ENCODE measurements at regions not wholly inside any gene's neighbourhood (a gene's known extent, or its start where the extent isn't known, plus 50 kb on each side); places are given as distances from the start of the nearest gene placed in this dataset.
"Not testable (repeated sequence)": the region's sequence is repeated elsewhere in the genome, so short reads cannot be mapped to it uniquely, and the experiment has no call there.

DNA sequence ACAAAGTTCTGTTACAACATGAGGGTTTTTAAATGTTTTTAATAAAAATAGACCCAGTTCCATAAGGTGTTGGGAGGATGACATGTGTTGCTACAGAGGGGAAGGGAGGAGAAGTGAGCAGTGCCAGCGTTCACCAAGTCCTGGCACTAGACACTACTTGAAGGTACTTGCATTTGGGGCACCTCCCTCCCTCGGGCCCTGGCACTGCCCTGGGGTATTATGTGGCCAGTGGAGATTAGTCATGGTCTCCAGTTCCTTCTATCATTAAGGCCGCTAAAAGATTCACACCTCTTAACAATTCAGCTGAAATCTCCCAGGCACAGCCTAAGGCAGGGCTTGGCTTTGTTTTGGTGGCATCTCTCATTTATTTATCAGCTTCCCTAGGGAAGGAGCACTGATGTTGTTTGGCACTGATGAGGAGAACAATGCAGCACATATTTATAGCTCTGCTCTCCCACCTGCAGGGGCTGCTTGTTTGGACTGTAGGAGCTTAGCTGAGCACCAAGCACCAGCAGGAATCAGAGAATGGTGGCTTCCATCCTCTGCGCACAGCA is 155.5 kb upstream of the NTF3 start:
- TF ChIP-seq, protein P1, sequence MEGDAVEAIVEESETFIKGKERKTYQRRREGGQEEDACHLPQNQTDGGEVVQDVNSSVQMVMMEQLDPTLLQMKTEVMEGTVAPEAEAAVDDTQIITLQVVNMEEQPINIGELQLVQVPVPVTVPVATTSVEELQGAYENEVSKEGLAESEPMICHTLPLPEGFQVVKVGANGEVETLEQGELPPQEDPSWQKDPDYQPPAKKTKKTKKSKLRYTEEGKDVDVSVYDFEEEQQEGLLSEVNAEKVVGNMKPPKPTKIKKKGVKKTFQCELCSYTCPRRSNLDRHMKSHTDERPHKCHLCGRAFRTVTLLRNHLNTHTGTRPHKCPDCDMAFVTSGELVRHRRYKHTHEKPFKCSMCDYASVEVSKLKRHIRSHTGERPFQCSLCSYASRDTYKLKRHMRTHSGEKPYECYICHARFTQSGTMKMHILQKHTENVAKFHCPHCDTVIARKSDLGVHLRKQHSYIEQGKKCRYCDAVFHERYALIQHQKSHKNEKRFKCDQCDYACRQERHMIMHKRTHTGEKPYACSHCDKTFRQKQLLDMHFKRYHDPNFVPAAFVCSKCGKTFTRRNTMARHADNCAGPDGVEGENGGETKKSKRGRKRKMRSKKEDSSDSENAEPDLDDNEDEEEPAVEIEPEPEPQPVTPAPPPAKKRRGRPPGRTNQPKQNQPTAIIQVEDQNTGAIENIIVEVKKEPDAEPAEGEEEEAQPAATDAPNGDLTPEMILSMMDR (IDR thresholded peaks at IDR 0.05), result no peak
- no peaks in the 10 kb centered on the region for H3K9me3 Mint-ChIP-seq
- H3K27me3 Mint-ChIP-seq, result no peaks in the 10 kb centered on the region
- ChIA-PET POLR2A (no interaction called here), CTCF (no interaction called here)
- no peaks in the 10 kb centered on the region for H3K4me1 Mint-ChIP-seq
- no peak overlapping the region for H3K27ac Mint-ChIP-seq
- no peak overlapping the region for H3K4me3 Mint-ChIP-seq
- ATAC-seq (ENCODE audit: low read depth) (no peak), DNase-seq (no peak)
- no peaks in the 10 kb centered on the region for H3K36me3 Mint-ChIP-seq (ENCODE audit: low read depth)
- intact Hi-C loops (cut with micrococcal nuclease), result no loop called here

- no peaks in the 10 kb centered on the region for H3K9me3 Mint-ChIP-seq
- DNase-seq (no peak), ATAC-seq (ENCODE audit: low read depth) (no peak)
- no peak overlapping the region for H3K4me3 Mint-ChIP-seq
- H3K36me3 Mint-ChIP-seq (ENCODE audit: low read depth), result no peaks in the 10 kb centered on the region
- intact Hi-C loops (cut with micrococcal nuclease), result no loop called here
- H3K27ac Mint-ChIP-seq, result no peak overlapping the region
- POLR2A ChIA-PET, result no interaction called here
- H3K27me3 Mint-ChIP-seq, result no peaks in the 10 kb centered on the region
- CTCF ChIA-PET, result no interaction called here
- TF ChIP-seq, protein P1 (IDR thresholded peaks at IDR 0.05), result no peak
- H3K4me1 Mint-ChIP-seq, result no peaks in the 10 kb centered on the region
These were observed 151.8 kb upstream of the NTF3 start for GRCh38 chr12:5280086-5280485.

DNA sequence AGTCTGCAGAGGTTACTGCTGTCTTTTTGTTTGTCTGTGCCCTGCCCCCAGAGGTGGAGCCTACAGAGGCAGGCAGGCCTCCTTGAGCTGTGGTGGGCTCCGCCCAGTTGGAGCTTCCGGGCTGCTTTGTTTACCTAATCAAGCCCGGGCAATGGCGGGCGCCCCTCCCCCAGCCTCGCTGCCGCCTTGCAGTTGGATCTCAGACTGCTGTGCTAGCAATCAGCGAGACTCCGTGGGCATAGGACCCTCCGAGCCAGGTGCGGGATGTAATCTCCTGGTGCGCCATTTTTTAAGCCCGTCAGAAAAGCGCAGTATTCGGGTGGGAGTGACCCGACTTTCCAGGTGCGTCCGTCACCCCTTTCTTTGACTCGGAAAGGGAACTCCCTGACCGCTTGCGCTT is 141.5 kb upstream of the NTF3 start:
- CTCF ChIA-PET; POLR2A ChIA-PET; H3K27me3 Mint-ChIP-seq; H3K4me1 Mint-ChIP-seq; H3K27ac Mint-ChIP-seq; H3K4me3 Mint-ChIP-seq; H3K36me3 Mint-ChIP-seq (ENCODE audit: low read depth); H3K9me3 Mint-ChIP-seq; DNase-seq; intact Hi-C loops (cut with micrococcal nuclease); ATAC-seq (ENCODE audit: low read depth): not testable (repeated sequence)

DNA sequence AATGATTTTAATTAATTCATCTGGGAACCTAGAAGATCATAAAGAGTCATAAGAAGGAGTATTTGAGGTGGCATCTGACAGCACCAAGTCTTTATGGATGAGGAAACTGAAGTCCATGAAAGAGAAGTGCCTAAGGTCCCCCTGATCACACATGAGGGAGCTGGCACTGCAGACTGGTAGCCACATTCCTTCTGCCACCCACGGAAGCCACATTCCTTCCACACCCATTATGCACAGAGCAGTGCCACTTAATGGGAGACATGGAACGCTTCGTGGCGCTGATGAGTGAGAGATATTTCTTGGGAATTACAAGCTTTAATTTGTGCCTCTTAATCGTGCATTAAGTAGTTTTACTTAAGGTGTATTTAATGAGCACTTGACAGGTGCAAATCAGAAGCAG is 139.3 kb upstream of the NTF3 start:
- no peaks in the 10 kb centered on the region for H3K9me3 Mint-ChIP-seq
- intact Hi-C loops (cut with micrococcal nuclease), result no loop called here
- DNase-seq (no peak), ATAC-seq (ENCODE audit: low read depth) (no peak)
- H3K4me1 Mint-ChIP-seq, result no peaks in the 10 kb centered on the region
- ChIA-PET POLR2A (no interaction called here), CTCF (no interaction called here)
- no peak overlapping the region for H3K4me3 Mint-ChIP-seq
- H3K36me3 Mint-ChIP-seq (ENCODE audit: low read depth), result no peaks in the 10 kb centered on the region
- no peak overlapping the region for H3K27ac Mint-ChIP-seq
- TF ChIP-seq, protein P1 (IDR thresholded peaks at IDR 0.05), result no peak
- peaks cover 4% of the 10 kb centered on the region for H3K27me3 Mint-ChIP-seq

DNA sequence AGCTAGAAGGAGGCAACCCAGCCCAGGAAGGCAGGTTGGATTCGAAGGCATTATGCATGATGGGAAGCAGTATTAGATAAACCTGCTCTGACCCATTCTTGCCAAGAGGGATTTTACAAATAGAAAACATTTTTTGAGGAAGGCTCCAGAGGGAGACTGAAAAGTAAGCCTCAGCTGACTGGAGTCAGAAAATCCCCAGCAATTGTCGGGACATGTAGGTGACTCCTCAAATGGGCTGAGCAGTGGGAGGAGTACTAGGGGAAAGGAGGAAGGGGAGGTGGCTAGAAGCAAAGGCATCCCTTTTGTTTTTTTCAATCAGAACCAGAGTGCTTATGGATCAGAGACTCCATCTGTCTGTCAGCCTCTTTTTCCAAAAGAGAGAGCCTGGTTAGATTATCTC is 138.1 kb upstream of the NTF3 start:
- intact Hi-C loops (cut with micrococcal nuclease), result no loop called here
- H3K9me3 Mint-ChIP-seq, result no peaks in the 10 kb centered on the region
- ChIA-PET CTCF (no interaction called here), POLR2A (no interaction called here)
- peaks cover 4% of the 10 kb centered on the region for H3K27me3 Mint-ChIP-seq
- ATAC-seq (ENCODE audit: low read depth) (no peak), DNase-seq (no peak)
- H3K36me3 Mint-ChIP-seq (ENCODE audit: low read depth), result no peaks in the 10 kb centered on the region
- TF ChIP-seq, protein P1 (IDR thresholded peaks at IDR 0.05), result no peak
- no peak overlapping the region for H3K4me3 Mint-ChIP-seq
- H3K27ac Mint-ChIP-seq, result no peak overlapping the region
- no peaks in the 10 kb centered on the region for H3K4me1 Mint-ChIP-seq

Measured in activated B cell treated with CpG ODN at 0.5 μM for 24 hours (primary cell).